GM21423 (cell line): ENCODE measurements at regions not wholly inside any gene's neighbourhood (a gene's known extent, or its start where the extent isn't known, plus 50 kb on each side); places are given as distances from the start of the nearest gene placed in this dataset.
"Not testable (repeated sequence)": the region's sequence is repeated elsewhere in the genome, so short reads cannot be mapped to it uniquely, and the experiment has no call there.

Source experiments
- ATAC-seq: cut with Tn5 transposase; IDR thresholded peaks from one replicate; pipeline ENCODE4 v1.9.1; 2021; ENCODE audit warnings: mild to moderate bottlenecking, moderate library complexity; ENCODE audit not compliant: unreplicated experiment

DNA sequence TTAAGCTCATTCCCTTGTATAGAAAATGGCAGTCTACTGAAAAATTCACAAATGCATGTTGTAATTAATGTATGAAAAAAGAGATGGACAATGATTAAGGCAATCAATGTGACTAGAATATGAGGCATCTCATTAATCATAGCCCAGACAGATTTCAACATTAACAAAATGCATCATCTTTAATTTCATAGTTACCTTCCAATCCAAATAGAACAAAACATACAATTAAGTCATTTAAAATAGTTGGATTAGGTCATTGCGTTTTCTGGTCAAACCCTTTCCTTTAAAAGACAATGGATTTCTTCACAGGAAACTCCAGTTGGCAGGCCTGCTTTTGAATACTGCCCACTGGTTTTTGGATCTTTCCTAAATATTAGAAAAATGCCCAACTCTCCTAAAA, 203.9 kb downstream of the HAO1 start:
- ATAC-seq = no peak

- no peak for ATAC-seq
Observed at GRCh38 chr20:7741866-7742265, 198.4 kb downstream of the HAO1 start.

GRCh38 chr20:7742479-7742878, 197.8 kb downstream of the HAO1 start:
- ATAC-seq = no peak

- ATAC-seq = no peak
Observed at GRCh38 chr20:7744411-7744810, 195.8 kb downstream of the HAO1 start.

DNA sequence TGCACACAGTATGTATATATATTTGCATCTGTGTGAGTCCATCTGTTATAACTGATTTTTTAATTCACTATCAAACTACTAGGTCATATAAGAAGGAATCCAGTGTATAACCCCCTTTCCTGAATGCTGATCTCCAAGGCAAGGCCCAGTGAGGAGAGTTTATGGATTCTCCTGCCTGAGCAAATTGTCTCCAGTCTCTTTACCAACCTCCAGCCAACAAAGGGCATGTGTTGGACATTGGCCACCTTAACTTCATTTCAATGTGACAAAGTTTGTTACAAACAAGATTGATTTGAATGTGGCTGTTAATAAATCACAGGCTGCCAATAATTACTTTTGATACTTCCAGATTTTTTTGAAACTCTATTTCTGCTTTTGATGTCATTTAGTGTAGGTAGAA, 191.6 kb downstream of the HAO1 start:
- no peak for ATAC-seq

- no peak for ATAC-seq
Observed at GRCh38 chr20:7754102-7754501, 186.2 kb downstream of the HAO1 start.

- ATAC-seq = no peak
Observed at GRCh38 chr20:7758406-7758805, 181.9 kb downstream of the HAO1 start.

DNA sequence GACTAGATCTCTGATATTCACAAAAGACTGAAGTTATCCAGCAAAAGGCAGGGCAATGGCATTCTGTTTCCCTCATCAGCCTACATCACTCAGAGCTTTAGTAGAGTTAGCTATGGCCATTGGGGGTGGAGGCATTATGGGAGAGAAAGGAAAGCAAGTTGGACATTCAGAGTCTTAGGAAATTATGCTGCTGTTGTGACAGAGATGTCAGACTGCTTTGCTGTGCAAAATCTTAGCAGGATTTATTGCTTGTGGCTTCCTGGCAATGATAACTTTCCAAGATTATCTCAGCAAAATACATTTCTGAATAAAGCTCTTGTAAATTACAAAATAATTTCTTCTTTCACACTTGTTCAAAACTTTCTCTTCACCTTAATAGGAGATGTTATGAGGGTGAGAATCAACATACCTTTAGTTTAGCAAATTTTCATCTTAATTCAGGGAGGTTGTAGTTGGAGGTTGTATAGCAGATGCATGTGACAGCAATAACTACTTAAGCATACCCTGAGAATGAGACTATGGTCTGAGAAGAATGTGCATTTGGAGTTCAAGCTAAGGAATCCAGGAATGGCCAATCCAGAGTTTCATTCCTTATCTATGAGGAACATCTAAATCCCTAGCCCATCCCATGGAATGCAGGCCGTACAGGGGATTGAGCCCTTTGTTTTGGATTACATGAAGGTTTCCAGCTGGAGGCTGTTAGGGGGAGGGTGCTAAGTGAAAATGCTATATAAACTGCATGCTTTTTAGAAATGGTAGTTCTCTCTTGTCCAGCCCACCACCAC, 179.8 kb downstream of the HAO1 start:
- no peak for ATAC-seq

DNA sequence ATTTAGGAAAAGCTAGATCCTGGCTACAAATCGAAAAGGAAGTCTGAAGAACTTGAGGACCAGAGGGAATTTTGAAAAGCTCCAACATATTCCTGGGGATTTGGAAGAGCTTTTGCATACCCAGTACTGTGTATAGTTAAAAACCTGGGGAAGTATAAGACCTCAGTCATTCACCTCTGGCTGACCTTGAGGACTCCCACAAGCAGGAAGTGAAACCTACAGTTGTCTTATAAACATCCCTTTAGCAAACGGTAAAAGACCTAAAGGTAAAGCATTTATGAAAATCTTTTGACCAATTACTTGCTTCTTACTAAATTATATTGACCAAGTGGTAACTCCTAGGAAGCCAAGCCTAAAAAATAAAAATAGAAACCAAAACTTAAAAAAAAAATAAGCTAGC, 175.0 kb downstream of the HAO1 start:
- ATAC-seq = peak; percentile 95

GRCh38 chr20:7770046-7770445, 170.2 kb downstream of the HAO1 start:
- ATAC-seq = no peak

DNA sequence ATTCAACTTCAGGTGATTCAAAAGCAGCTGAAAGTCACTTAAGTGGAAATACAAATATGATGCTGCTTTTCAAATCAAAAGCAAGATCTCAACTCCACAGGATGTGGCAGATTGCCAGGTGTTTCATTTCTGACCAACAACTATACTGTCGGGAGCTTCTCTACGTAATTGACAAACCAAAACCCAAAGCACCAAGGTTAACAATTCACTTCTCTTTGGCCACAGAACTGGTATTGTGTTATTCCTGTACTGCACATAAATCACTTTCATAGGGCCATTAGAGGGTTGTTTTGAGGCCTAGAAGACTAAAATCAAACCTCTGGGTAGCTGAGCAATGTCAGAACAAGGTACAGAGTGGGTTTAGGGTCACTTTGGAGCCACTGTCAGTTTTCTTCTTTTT, 169.7 kb downstream of the HAO1 start:
- peak; percentile 98 for ATAC-seq

DNA sequence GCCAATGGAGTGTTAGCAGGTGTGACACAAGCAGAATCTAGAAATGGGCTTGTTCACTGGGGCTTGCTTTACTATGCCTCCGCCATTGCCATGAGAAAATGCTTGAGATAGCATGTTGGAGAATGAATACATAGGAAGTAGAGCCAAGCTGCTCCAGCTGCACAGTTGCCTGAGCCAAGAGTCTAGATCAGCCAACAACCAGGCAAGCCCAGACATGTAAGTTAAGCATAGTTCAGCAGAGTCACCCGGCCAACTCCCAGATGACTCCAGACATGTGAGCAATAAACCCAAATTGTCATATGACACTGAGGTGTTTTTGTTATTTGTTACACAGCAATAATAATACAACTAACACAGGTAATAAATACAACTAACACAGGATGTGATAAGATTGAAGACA, 167.9 kb downstream of the HAO1 start:
- no peak for ATAC-seq

DNA sequence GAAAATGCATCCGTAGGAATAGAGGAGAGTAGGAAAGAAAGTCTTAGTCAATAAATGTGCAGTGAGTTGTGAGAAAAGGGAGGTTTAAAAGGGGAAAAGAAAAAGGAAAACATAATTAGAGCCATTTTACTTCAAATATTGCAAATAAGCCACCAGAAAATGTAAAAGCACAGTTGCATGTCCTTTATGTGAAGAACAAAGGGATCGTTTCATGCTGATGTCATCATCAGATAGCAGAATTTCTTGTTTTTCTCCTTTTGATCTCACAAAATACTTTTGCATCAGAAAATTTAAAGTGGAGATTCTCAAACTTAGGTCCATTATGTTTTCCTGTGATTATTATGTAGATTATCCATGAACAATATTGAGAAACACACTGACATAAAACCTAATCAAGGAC, 166.7 kb downstream of the HAO1 start:
- ATAC-seq = no peak

DNA sequence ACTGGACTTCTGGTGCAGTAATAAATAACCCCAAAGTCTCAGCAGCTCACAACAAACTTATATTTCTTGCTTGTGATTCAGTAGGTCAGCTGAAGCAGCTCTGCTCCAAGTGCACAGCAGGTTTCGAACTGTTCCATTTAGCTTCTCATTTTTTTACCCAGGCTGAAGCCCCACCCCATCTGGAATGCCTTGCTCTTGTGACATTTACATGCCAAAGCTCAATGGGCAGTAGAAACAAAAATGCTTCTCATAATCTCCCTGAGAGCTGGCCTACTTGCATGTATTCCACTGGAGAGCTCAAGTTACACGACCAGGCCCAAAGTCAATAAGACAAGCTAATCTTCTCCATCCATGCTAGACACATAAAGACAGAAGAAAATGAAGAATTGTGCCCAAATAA, 165.2 kb downstream of the HAO1 start:
- no peak for ATAC-seq

GRCh38 chr20:7776148-7776547, 164.1 kb downstream of the HAO1 start:
- no peak for ATAC-seq

DNA sequence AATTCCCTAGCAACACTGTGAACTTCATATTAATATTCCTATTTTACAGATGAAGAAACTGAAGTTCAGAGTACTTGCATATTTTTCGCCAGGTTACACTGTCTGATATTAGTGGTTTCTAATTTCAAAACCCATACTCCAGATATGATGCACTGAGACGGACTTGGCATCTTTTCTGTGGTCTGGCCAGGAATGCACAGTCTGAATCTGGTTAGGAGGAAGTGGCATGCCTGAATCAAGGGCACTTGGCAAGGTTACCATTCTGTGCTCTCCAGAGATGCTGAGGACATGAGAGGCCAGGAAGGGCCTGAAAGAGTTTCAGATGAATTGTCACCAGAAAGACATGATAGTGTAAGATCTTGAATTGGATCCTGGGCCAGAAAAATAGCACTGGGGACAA, 150.1 kb downstream of the HAO1 start:
- no peak for ATAC-seq

- no peak for ATAC-seq
Observed at GRCh38 chr20:7792150-7792869, 147.9 kb downstream of the HAO1 start.

- no peak for ATAC-seq
Observed at GRCh38 chr20:7798176-7798575, 142.1 kb downstream of the HAO1 start.

- ATAC-seq = no peak
Observed at GRCh38 chr20:7799862-7800261, 140.4 kb downstream of the HAO1 start.

DNA sequence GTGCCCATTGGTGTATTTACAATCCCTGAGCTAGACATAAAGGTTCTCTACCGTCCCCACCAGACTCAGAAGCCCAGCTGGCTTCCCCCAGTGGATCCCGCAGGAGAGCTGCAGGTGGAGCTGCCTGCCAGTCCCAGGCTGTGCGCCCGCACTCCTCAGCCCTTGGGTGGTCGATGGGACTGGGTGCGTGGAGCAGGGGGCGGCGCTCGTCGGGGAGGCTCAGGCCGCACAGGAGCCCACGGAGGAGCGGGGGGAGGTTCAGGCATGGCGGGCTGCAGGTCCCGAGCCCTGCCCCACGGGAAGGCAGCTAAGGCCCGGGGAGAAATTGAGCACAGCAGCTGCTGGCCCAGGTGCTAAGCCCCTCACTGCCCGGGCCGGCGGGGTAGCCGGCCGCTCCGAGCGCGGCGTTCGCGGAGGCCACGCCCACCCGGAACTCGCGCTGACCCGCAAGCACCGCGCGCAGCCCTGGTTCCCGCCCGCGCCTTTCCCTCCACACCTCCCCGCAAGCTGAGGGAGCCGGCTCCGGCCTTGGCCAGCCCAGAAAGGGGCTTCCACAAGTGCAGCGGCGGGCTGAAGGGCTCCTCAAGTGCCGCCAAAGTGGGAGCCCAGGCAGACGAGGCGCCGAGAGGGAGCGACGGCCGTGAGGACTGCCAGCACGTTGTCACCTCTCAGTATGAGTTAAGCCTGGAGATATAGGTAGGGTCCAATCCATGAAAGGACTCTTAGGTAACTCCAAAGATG, 136.7 kb downstream of the HAO1 start:
- not testable (repeated sequence) for ATAC-seq

DNA sequence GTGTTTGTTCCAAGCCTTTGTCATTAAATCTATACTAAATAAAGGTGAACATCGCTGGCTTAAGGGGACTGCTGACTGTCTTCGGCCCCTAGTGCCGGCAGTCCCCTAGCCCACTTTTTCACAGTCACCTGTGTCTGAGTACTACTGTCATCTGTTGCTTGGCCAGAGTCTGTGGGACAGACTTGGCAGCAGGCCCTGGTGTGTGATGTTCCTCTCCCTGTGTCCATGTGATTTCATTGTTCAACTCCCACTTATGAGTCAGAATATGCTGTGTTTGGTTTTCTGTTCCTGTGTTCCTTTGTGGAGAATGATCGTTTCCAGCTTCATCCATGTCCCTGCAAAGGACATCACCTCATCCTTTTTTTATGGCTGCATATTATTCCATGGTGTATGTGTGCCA, 133.4 kb downstream of the HAO1 start:
- ATAC-seq = no peak

GRCh38 chr20:7817286-7817685, 123.0 kb downstream of the HAO1 start:
- no peak for ATAC-seq
